ENCODE measurements at regions not wholly inside any gene's neighbourhood (a gene's known extent, or its start where the extent isn't known, plus 50 kb on each side); places are given as distances from the start of the nearest gene placed in this dataset.

- peaks cover 6% of the 10 kb centered on the region for H3K27me3 Mint-ChIP-seq (ENCODE audit: low read depth)
These were observed 462.0 kb upstream of the ARID1B start for GRCh38 chr6:156315146-156315545.

GRCh38 chr6:156313037-156313436, 464.1 kb upstream of the ARID1B start:
- Mint-ChIP-seq H3K9me3 (no peaks in the 10 kb centered on the region), H3K4me1 (no peaks in the 10 kb centered on the region), H3K4me3 (no peak overlapping the region), H3K27me3 (ENCODE audit: low read depth) (peaks cover 4% of the 10 kb centered on the region), H3K36me3 (no peaks in the 10 kb centered on the region), H3K27ac (no peak overlapping the region)
- DNase-seq (ENCODE audit: low spot score in 2 of 2, unreplicated experiment in 2 of 2) = no peak
- no peak for TF ChIP-seq CTCF (IDR thresholded peaks at IDR 0.05; ENCODE audit: unreplicated experiment)

More at GRCh38 chr6:156315146-156315545, 462.0 kb upstream of the ARID1B start:
- H3K27ac Mint-ChIP-seq = no peak overlapping the region
- H3K9me3 Mint-ChIP-seq = no peaks in the 10 kb centered on the region
- H3K4me1 Mint-ChIP-seq = no peaks in the 10 kb centered on the region
- no peak overlapping the region for H3K4me3 Mint-ChIP-seq
- no peak for TF ChIP-seq CTCF (IDR thresholded peaks at IDR 0.05; ENCODE audit: unreplicated experiment)
- no peaks in the 10 kb centered on the region for H3K36me3 Mint-ChIP-seq
- no peak for DNase-seq (ENCODE audit: low spot score in 2 of 2, unreplicated experiment in 2 of 2)

GRCh38 chr6:156311291-156311690, 465.9 kb upstream of the ARID1B start:
- Mint-ChIP-seq H3K4me3 (no peak overlapping the region), H3K27ac (no peak overlapping the region), H3K36me3 (no peaks in the 10 kb centered on the region), H3K27me3 (ENCODE audit: low read depth) (peaks cover 4% of the 10 kb centered on the region), H3K4me1 (no peaks in the 10 kb centered on the region), H3K9me3 (no peaks in the 10 kb centered on the region)
- no peak for TF ChIP-seq CTCF (IDR thresholded peaks at IDR 0.05; ENCODE audit: unreplicated experiment)
- DNase-seq (ENCODE audit: low spot score in 2 of 2, unreplicated experiment in 2 of 2) = no peak

GRCh38 chr6:156310701-156311100, 466.5 kb upstream of the ARID1B start:
- no peak for DNase-seq (ENCODE audit: low spot score in 2 of 2, unreplicated experiment in 2 of 2)
- no peak for TF ChIP-seq CTCF (IDR thresholded peaks at IDR 0.05; ENCODE audit: unreplicated experiment)
- H3K9me3 Mint-ChIP-seq = no peaks in the 10 kb centered on the region
- no peak overlapping the region for H3K4me3 Mint-ChIP-seq
- H3K4me1 Mint-ChIP-seq = no peaks in the 10 kb centered on the region
- no peak overlapping the region for H3K27ac Mint-ChIP-seq
- H3K36me3 Mint-ChIP-seq = no peaks in the 10 kb centered on the region
- peaks cover 4% of the 10 kb centered on the region for H3K27me3 Mint-ChIP-seq (ENCODE audit: low read depth)

- Mint-ChIP-seq H3K36me3 (no peaks in the 10 kb centered on the region), H3K4me1 (no peaks in the 10 kb centered on the region), H3K27me3 (ENCODE audit: low read depth) (peaks cover 4% of the 10 kb centered on the region), H3K4me3 (no peak overlapping the region), H3K27ac (no peak overlapping the region), H3K9me3 (no peaks in the 10 kb centered on the region)
- no peak for DNase-seq (ENCODE audit: low spot score in 2 of 2, unreplicated experiment in 2 of 2)
- TF ChIP-seq CTCF (IDR thresholded peaks at IDR 0.05; ENCODE audit: unreplicated experiment) = no peak
These were observed 468.2 kb upstream of the ARID1B start for GRCh38 chr6:156309017-156309416.

- no peaks in the 10 kb centered on the region for H3K9me3 Mint-ChIP-seq
- no peaks in the 10 kb centered on the region for H3K4me1 Mint-ChIP-seq
- no peak overlapping the region for H3K4me3 Mint-ChIP-seq
- H3K36me3 Mint-ChIP-seq = no peaks in the 10 kb centered on the region
- TF ChIP-seq CTCF (IDR thresholded peaks at IDR 0.05; ENCODE audit: unreplicated experiment) = no peak
- H3K27ac Mint-ChIP-seq = no peak overlapping the region
- no peak for DNase-seq (ENCODE audit: low spot score in 2 of 2, unreplicated experiment in 2 of 2)
- H3K27me3 Mint-ChIP-seq (ENCODE audit: low read depth) = peaks cover 4% of the 10 kb centered on the region
These were observed 468.6 kb upstream of the ARID1B start for GRCh38 chr6:156308604-156309003.

Measured in mesothelial cell of epicardium (in vitro differentiated cells).